ENCODE measurements at regions not wholly inside any gene's neighbourhood (a gene's known extent, or its start where the extent isn't known, plus 50 kb on each side); places are given as distances from the start of the nearest gene placed in this dataset.

DNA sequence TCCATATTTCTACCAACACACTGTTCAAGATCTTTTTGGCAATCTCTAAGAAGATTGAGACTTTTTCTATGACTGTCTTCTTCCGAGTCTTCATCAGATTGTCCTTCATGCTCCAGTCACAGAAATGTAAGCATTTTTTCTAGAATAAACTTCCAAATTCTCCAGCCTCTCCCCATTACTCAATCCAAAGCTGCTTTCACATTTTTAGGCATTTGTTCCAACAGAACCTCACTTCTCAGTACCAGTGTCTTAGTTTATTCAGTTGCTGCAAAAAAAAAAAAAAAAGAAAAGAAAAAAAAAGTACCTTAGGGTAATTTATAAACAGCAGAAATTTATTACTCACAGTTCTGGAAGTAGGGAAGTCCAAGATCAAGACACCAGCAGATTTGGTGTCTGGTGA is 290.8 kb upstream of the NOVA1 start:
- TF ChIP-seq CTCF (IDR thresholded peaks at IDR 0.05; ENCODE audit: insufficient read depth, low read depth, low read length): no peak
- TF ChIP-seq EZH2 (IDR thresholded peaks at IDR 0.05; ENCODE audit: insufficient read depth, low read length): no peak
